HG03066 (cell line): ENCODE measurements at regions not wholly inside any gene's neighbourhood (a gene's known extent, or its start where the extent isn't known, plus 50 kb on each side); places are given as distances from the start of the nearest gene placed in this dataset.
"Not testable (repeated sequence)": the region's sequence is repeated elsewhere in the genome, so short reads cannot be mapped to it uniquely, and the experiment has no call there.

ENCODE experiments used
- ATAC-seq: cut with Tn5 transposase; IDR thresholded peaks from one replicate; pipeline ENCODE4 v1.9.1; 2021; ENCODE audit warnings: low read depth; ENCODE audit not compliant: unreplicated experiment

DNA sequence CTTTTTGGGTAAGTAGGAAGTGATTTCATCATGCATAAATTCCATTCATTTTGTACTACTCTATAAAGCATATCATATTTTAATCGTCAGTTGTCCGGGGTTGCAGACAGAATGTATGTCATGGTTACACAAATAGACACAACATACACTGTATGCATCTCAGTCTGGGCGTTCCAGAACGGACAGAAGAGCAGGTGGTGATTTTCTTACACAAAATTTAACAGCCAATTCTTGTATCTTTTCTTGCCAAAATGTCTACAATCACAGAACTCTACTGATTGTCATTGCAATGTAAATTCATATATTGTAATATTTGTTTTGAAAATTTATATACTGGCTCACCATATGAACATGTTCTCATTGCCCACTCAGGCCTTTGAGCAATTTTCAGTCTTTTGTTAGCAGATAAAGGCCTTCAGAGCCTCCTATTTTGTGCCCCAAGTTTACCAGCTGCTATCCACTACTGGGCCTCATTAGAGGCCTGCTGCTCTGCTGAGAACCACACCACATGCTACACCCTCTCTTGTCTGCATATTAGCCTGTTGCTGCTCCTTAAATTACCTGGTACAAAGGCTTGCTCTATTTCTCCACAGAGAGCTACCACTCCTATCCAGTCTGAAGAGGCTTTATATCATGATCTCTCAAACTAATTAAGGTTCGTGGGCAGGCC is 61.5 kb downstream of the PRDM13 start:
- ATAC-seq = no peak

DNA sequence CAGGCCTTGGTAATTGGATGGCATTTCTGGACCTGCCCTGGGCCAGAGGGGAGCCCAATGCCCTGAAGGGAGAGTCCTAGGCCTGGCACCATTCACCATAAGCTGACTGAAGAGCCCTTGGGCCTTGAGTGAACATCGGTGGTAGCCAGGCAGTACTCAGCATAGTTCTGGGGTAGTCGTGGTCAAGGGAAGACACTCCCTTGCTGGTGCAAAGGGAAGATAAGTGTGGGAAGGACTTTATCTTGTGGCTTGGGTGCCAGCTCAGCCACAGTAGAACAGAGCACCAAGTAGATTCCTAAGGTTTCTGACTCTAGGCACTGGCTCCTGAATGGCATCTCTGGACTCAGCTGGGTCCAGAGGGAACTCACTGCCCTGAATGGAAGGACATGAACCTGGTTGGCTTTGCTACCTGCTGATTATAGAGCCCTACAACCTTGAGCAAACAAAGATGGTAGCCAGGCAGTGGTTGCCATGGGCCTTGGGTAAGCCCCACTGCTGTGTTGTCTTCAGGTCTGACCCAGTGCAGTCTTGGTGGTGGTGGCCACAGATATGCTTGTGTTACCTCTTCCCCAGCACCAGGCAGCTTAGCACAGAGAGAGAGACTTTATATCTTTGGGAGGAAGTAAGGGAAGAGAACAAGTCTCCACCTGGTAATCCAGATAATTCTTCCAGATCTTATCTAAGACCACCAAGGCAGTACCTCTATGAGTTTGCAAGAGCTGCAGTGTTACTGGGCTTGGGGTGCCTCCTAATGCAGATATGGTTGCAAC is 83.5 kb downstream of the PRDM13 start:
- no peak for ATAC-seq

DNA sequence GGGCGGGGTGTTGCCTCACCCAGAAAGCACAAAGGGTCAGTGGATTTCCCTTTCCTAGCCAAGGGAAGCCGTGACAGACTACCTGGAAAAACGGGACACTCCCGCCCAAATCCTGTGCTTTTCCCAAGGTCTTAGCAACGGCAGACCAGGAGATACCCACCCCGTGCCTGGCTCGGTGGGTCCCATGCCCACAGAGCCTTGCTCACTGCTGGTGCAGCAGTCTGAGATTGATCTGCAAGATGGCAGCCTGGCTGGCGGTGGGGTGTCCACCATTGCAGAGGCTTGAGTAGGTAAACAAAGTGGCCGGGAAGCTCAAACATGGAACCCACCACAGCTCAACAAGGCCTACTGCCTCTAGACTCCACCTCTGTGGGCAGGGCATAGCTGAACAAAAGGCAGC is 95.7 kb downstream of the PRDM13 start:
- ATAC-seq = not testable (repeated sequence)

DNA sequence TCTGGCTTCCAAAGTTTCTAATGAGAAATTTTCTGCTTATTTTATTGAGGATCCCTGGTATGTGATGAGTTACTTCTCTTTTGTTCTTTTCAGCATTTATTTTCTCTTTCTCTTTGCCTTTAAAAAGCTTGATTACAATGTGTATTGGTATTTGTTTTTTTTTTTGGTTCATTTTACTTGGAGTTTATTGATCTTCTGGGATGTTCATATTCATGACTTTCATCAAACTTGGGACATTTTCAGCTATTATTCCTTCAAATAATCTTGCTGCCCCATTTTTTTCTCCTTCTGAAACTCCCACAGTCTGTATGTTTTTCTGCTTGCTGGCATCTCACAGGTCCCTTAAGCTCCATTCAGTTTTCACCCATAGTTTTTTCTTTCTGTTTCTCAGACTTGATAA is 102.4 kb downstream of the PRDM13 start:
- ATAC-seq = no peak

DNA sequence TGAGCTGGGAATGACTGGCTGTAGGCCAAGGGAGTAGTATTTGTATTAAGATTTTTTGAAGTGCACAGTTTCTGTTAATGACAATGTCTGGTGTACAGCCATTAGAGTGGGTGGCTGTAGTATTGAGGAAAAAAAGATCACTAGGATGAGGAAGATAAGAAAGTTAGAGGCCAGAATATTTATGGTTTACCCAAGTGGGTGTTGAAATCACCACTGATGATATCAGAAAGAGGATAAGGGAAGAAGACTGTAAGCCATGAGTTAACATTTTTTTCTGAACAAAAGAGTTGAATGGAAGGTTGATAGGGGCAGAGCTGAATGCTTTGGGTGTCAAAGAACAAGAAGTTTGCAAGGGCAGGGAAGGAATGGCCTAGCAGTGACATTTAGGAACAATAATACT is 104.7 kb downstream of the PRDM13 start:
- ATAC-seq = no peak

DNA sequence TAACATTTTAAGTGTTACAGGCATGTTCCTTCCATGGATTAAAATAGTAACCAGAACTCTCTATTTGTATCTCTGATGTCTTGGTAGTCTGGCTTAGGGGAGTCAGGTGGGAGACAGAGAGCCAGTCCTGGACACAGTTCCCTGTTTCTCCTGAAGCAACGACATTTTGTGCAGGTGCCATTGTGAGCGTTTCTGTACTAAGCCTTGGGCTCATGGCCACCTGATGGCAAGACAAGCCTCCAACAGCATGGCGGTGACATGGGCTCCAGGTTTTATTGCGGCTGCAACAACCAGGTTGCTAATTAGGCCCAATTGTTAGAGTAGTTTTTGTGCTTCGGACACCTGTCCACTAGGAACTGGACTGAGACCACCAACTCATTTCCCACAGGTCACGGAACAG is 105.3 kb downstream of the PRDM13 start:
- no peak for ATAC-seq

DNA sequence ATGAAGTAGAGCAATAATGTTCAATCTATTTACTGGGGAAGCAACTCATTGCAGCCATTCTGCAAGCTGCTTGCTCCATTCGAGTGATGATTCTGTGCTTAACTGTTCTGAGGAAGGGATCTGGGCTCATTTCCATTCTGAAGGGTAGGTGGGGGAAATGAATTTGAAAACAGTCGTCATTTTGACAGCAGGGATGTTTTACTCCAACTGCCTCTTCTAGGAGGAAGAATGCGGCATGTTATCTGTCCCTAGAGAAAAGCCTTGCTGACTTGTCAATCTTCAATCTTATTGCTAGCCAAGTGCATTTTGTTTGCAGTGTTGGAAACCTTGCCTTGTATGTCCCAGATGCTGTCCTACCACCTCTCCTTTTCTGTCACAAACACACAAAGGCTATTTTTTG is 105.9 kb downstream of the PRDM13 start:
- no peak for ATAC-seq

DNA sequence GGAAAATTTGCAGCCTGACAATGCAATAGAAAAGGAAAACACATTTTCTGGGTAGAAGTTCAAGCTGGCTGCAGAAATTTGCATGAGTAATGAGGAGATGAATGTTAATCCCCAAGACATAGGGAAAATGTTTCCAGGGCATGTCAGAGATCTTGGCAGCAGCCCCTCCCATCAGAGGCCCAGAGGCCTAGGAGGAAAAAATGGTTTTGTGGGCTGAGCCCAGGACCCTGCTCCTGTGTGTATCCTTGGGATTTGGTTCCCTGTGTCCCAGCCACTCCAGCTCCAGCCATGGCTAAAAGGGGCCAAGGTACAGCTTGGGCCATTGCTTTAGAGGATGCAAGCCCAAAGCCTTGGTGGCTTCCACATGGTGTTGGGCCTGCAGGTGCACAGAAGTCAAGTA is 115.4 kb downstream of the PRDM13 start:
- ATAC-seq = not testable (repeated sequence)

DNA sequence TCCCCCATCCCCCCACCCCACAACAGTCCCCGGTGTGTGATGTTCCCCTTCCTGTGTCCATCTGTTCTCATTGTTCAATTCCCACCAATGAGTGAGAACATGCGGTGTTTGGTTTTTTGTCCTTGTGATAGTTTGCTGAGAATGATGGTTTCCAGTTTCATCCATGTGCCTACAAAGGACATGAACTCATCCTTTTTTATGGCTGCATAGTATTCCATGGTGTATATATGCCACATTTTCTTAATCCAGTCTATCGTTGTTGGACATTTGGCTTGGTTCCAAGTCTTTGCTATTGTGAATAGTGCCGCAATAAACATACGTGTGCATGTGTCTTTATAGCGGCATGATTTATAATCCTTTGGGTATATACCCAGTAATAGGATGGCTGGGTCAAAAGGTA is 123.6 kb downstream of the PRDM13 start:
- ATAC-seq = not testable (repeated sequence)

DNA sequence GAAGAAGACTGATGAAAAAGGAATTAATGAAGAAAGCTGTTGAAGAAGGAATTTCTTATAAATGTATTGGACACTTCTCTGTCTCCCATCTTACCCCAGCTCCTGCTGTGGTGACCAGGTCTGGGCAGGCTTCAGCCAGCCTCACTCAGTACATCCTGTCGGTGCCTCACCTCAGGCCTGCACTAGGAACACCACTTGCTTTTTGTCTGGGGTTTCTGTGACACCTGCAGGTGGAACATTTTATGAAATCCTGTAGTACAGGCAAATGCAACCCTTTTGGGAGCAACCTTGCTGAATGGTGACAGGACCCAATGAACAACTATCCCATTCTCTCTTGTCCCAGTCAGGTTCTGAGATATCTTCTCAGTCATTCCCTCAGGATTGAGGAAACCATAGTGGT is 129.7 kb downstream of the PRDM13 start:
- no peak for ATAC-seq

DNA sequence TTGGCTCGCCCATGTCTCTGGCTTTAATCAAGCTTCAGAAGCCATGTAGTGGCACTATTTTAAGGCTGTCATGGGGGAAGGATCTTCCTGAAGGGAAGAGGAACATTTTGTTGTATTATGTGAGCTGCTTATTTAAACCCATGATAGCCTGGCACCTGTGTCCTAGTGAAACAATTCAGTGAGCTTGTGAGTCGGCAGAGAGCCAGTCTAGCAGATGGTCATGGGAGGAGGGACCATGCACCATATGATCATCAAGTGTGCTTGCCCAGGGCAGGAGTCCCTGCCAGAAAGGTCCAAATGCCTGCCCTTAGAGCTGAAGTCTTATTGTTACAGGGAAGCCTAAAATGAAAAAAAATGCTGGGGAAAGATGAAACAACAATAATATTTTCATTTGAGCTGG is 132.9 kb downstream of the PRDM13 start:
- no peak for ATAC-seq

DNA sequence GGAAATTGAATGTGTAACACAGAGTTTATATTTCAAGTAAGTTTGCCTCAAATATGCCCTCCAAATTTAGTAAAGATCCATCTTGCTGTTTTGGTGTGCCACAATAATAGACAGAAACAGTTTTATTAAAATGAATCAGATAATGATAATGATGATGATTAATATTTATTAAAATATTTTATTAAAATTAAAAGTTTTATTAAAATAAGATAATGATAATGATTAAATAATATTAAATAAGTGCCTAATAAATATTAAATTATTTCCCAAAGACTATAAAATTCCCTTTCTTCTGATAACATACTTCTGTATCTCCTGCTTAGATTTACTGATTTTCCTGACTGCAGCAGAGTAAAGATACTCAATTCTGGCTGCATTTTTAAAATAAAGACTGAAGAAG is 134.5 kb downstream of the PRDM13 start:
- ATAC-seq = no peak

DNA sequence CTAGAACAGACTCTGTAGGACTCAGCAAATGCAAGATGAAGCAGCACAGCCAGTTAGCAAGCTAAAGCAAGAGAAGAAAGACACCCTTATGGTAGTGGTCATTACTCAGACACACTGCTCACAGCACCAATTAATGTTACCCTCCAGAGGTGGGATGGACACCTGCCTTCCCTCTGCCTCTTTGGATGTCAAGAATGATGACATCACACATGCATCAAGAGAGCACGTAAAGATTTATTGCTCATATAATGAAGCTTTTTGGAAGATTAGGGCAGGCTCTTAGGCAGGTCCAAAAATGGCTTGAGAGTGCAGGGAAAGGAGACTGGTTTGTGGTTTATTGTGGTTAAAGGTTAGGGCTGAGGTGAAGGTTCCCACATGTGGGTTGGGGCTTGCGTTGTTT is 137.0 kb downstream of the PRDM13 start:
- no peak for ATAC-seq

DNA sequence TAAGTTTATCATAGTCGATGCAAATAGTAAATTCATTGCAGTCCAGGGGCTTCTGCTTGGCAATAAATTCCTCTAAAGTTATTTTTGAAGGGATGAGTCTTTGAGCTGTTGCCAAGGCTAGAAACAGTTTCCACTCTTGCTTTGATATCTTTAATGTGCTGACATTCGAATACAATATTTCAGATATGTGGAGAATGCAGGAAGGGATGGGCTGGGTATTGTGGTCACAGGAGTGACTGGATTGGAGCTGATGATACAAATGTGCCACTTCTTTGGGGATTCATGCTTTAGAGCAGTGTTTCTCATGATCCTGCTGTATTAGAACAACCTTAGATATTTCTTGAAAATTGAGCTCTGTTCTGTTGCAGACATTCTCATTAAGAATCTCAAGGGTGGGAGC is 139.0 kb downstream of the PRDM13 start:
- no peak for ATAC-seq

DNA sequence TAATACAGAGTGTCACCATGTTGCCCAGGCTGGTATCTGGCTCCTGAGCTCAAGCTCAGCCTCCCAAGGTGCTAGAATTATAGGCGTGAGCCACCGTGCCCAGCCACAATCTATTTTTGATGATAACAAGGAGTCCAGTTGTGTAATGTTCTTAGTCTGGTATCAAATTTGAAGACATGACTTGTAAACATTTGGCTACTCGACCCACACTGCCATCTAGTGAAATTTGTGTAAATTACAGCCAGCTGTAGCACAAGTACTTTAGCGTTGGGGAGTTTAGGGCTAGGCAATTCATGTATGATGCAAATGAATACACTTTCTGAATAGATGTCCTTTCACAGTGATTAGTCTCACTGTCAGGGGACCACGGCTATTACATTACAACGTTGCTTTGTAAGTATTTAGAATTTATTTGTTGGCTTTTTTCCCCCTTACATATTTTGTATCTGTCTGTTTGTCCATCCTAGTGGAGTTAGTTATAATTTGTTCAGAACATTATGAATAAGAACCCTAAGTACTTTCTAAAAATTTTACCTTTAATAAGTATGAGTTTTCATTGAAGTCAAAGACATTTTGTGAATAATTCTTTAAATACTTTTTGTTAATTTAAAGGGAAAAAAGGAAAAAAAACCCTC is 139.7 kb downstream of the PRDM13 start:
- peak; percentile 94 for ATAC-seq

DNA sequence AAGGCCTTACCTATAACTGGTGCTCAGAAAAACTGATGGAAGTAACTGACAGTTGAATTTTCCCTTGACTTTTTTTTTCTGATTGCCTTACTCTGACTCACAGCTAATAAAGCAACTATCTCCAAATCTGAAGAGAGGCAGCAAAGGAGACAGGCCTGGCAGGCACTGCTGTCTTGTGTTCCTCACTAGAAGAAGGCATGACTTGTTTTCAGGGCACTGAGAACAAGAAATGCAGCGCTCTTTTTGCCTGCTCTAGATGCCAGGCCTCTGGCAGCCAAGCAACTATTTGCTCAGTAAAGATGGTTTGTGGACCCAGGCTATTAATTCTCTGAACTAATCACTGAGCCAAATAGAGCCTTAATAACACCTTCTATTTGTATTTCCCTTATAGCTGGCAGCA is 155.1 kb downstream of the PRDM13 start:
- no peak for ATAC-seq

DNA sequence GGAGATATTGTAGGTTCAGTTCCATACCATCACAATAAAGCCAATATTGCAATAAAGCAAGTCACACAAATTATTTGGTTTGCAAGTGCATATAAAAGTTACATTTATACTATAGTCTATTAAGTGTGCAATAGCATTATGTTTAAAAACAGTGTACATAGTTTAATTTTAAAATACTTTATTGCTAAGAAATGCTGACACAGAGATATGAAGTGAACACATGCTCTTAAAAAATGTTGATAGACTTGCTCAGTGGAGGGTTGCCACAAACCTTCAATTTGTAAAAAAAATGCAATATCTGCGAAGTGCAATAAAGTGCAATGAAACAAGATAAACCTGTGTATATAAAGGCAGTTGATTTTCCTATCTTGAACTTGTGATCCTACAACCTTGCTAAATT is 161.5 kb downstream of the PRDM13 start:
- ATAC-seq = no peak

DNA sequence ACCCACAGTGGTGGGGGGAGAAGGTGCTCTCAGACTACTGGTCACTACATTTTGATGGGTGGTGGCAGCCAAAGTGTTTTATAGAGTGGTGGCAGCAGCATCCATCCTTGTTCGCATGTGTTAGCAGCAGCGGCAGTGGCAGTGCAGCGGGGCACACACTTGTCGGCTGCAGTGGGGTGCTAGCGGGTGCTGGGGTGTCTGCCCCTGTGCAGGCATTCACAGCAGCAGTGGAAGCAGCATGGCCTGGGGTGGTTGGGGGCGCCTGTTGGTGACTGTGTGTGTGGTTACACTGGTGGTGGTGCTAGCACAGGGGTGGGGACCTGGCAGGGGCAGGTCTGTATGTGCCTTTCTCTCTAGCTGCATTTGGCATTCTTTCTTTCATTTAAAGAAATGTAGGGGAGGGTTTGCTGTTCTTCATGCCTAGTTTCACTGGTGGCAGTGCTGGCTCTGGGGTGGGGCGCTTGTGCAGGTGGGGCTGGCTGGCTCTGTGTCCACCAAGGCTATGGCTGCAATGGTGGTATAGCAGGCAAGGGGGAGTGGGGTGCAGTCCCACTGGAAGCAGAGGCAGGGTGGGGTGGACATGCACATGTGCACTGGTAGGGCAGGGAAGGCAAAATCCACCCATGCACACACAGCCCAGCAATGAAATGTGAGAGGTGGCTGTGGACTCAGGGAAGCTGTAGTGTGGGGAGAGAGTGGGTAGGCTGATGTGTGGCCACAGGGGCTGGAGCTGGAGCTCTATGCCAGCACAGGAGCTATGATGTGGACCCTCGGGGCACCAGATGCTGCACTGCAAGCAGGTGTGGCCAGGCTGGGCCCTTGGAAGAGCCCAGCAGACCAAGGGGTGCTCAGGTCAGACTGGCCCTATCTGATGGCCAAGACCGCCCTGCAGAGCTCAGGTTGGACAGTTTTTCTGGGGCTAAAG is 173.3 kb downstream of the PRDM13 start:
- ATAC-seq = no peak

DNA sequence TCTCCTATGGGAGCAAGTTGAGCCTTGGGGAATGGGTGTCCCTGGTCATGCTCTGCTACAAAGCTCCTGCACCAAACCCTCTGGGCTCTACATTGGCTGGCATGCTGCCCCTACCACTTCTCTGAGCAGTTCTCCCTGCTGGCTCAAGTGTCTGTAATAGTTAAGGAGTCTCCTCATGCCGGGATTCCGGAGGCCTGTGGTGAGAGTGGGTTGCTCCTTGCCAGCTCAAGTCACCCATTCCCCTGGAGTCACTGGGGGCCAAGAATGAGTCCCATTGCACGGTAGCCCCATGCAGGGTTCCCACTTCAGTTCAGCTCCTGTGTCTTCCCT is 173.9 kb downstream of the PRDM13 start:
- no peak for ATAC-seq

DNA sequence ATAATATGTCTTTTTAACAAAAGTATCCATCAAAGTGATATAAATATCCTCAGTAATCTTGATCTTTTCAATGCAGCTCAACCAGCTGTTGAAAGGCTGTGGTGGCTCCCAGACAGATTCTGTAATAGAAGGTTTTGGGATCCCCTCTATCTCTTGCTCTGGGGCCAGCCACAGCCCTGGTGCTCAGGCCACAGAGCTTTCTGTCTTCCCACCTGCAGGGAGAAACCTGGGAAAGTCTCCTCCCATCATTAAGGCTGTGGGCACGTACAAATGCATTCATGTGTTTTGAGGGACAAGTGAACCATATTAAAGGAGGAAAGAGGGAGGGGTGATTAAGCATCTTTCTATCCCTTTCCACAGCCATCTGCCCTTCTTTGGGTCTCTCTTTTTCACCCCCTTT is 183.1 kb downstream of the PRDM13 start:
- no peak for ATAC-seq

DNA sequence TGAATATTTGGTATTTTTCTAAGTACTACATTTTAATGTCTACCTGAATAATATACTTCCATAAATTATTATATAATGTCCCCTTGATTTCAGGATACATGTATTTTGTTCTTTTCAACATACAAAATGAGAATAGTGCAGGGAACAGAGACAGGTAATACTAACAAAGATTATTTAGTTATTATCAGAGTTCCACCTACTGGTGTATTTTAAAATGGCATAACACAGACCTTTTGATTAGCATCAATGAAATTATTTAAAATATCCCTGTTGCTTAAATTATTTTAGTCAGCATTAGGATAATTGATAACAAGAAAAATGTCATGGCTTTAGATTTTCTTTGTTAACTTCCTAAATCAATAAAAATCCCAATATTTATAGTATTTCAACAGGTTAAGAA is 184.0 kb downstream of the PRDM13 start:
- no peak for ATAC-seq
